Activated T-cell treated with anti-CD3 and anti-CD28 coated beads, Interleukin-2, amount 50 U/mL, for 1 hour (primary cell): ENCODE measurements at regions not wholly inside any gene's neighbourhood (a gene's known extent, or its start where the extent isn't known, plus 50 kb on each side); places are given as distances from the start of the nearest gene placed in this dataset.
"Not testable (repeated sequence)": the region's sequence is repeated elsewhere in the genome, so short reads cannot be mapped to it uniquely, and the experiment has no call there.

Experiments
- DNase-seq: peaks from one replicate; pipeline ENCODE4 v3.0.0-alpha.2; 2020

GRCh38 chr2:72003796-72004195 is 143.9 kb downstream of the CYP26B1 start:
- DNase-seq = no peak

GRCh38 chr2:72003124-72003523 is 144.5 kb downstream of the CYP26B1 start:
- DNase-seq = no peak

GRCh38 chr2:72001937-72002690 is 145.5 kb downstream of the CYP26B1 start:
- no peak for DNase-seq

GRCh38 chr2:72000110-72000509 is 147.6 kb downstream of the CYP26B1 start:
- DNase-seq = no peak

GRCh38 chr2:71999580-71999979 is 148.1 kb downstream of the CYP26B1 start:
- no peak for DNase-seq

- no peak for DNase-seq
Observed at GRCh38 chr2:71997843-71998242, 149.8 kb downstream of the CYP26B1 start.

- DNase-seq = no peak
Observed at GRCh38 chr2:71995067-71995665, 152.5 kb downstream of the CYP26B1 start.

GRCh38 chr2:71992036-71992435 is 155.6 kb downstream of the CYP26B1 start:
- no peak for DNase-seq

- no peak for DNase-seq
Observed at GRCh38 chr2:71991397-71991796, 156.3 kb downstream of the CYP26B1 start.

- no peak for DNase-seq
Observed at GRCh38 chr2:71990826-71991225, 156.8 kb downstream of the CYP26B1 start.

GRCh38 chr2:71990122-71990521 is 157.5 kb downstream of the CYP26B1 start:
- DNase-seq = no peak

- no peak for DNase-seq
Observed at GRCh38 chr2:71989671-71990070, 158.0 kb downstream of the CYP26B1 start.

GRCh38 chr2:71988170-71988569 is 159.5 kb downstream of the CYP26B1 start:
- DNase-seq = no peak

GRCh38 chr2:71976685-71977084 is 171.0 kb downstream of the CYP26B1 start:
- no peak for DNase-seq

- no peak for DNase-seq
Observed at GRCh38 chr2:71974846-71975245, 172.8 kb downstream of the CYP26B1 start.

GRCh38 chr2:71971493-71971892 is 176.2 kb downstream of the CYP26B1 start:
- DNase-seq = no peak

GRCh38 chr2:71965530-71965929 is 182.1 kb downstream of the CYP26B1 start:
- no peak for DNase-seq

GRCh38 chr2:71962911-71963694 is 184.6 kb downstream of the CYP26B1 start:
- DNase-seq = no peak

- no peak for DNase-seq
Observed at GRCh38 chr2:71962350-71962749, 185.3 kb downstream of the CYP26B1 start.

GRCh38 chr2:71961289-71962027 is 186.2 kb downstream of the CYP26B1 start:
- DNase-seq = no peak

GRCh38 chr2:71959494-71959893 is 188.2 kb downstream of the CYP26B1 start:
- no peak for DNase-seq

- DNase-seq = not testable (repeated sequence)
Observed at GRCh38 chr2:71958426-71958825, 189.2 kb downstream of the CYP26B1 start.

- no peak for DNase-seq
Observed at GRCh38 chr2:71952572-71953188, 195.0 kb downstream of the CYP26B1 start.
